HG03457 (cell line): ENCODE measurements at regions not wholly inside any gene's neighbourhood (a gene's known extent, or its start where the extent isn't known, plus 50 kb on each side); places are given as distances from the start of the nearest gene placed in this dataset.
"Not testable (repeated sequence)": the region's sequence is repeated elsewhere in the genome, so short reads cannot be mapped to it uniquely, and the experiment has no call there.

Source experiments
- ATAC-seq: cut with Tn5 transposase; IDR thresholded peaks from one replicate; pipeline ENCODE4 v1.9.1; 2021; ENCODE audit warnings: moderate number of reproducible peaks; ENCODE audit not compliant: unreplicated experiment

DNA sequence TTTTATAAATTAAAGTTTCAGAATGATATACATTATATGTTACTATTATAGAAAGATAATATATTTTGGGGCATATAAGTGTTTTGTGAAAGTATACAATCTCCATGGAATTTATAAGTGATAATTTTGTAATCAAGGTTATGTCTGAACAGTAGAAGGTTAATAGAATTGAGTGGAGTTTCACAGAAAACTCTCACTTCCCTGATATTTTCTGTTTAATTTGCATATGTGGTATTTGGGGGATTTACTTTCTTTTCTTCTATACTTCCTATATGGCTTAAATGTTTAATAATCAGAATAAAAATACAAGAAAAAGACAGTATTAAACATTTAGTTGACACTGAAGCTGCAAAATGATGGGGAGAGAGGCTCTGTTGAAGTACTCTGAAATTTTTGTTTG lies 848.5 kb downstream of the DACH1 start:
- ATAC-seq = no peak

DNA sequence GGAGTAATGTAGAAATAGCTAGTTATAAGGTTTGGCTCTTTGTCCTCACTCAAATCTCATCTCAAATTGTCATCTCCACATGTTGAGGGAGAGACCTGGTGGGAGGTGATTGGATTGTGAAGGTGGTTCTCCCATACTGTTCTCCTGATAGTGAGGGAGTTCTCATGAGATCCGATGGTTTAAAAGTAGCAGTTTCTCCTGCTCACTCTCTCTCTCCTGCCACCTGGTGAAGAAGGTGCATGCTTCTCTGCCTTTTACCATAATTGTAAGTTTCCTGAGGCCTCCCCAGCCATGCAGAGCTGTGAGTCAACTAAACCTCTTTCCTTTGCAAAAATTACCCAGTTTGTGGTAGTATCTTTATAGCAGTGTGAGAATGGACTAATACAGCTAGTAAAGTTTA lies 849.4 kb downstream of the DACH1 start:
- no peak for ATAC-seq

DNA sequence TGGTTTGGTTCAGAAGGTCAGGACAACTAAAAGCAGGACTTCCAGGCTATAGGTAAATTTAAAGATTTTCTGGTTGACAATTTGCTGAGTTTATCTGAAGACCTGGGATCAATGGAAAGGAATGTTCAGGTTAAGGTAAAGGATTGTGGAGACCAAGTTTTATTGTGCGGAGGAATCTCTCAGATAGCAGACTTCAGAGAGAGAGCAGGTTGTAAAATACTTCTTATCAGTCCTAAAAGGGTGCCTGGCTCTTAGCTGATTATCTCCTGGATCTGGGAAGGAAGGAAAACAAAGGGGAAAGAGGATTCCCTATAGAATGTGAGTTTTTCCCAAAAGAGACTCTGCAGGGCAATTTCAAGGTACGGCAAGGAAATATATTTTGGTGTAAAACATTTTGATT lies 851.5 kb downstream of the DACH1 start:
- ATAC-seq = no peak

DNA sequence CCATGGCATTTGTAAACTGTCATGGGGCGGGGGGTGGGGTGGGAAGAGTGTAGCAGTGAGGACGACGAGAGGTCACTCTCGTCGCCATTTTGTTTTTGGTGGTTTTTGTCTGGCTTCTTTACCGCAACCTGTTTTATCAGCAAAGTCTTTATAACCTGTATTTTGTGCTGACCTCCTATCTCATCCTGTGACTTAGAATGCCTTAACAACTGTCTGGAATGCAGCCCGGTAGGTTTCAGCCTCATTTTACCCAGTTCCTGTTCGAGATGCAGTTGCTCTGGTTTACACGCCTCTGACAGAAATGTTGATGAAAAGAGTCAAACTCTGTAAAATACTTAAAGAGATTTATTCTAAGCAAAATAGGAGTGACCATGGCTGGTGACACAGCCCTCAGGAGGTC lies 852.0 kb downstream of the DACH1 start:
- no peak for ATAC-seq

DNA sequence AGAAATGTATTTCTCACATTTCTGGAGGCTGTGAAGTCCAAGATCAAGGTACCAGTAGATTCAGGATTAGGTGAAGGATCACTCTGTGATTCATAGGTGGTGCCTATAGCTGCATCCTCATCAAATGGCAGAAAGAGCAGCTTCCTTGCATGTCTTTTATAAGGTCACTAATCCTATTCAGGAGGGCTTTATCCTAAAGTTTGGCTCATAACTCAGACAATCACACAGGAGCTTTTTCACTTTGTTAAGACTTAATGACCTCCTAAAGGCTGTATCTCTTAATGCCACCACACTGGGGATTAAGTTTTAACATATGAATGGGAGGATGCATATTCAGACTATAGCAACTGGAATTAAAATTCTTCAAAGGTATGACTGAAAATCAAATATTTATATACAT lies 861.1 kb downstream of the DACH1 start:
- ATAC-seq = no peak

DNA sequence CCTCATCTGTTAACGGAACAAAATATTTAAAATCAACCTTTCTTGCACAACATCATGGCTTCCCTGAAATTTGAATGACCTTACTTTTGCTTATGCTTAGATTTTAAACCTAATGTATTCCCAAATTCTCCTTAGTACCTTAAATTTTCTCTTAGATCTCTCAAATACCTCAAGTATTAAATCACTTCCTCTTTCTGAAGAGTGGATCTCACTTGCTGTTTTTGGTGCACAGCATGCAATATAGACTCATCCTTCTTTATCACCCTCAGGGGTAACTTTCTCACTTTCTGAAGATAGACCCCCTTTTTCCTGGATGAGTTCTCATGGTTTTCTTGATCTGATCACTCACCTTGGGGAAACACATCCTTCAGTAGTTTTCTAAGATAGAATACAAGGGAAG lies 871.7 kb downstream of the DACH1 start:
- ATAC-seq = no peak

DNA sequence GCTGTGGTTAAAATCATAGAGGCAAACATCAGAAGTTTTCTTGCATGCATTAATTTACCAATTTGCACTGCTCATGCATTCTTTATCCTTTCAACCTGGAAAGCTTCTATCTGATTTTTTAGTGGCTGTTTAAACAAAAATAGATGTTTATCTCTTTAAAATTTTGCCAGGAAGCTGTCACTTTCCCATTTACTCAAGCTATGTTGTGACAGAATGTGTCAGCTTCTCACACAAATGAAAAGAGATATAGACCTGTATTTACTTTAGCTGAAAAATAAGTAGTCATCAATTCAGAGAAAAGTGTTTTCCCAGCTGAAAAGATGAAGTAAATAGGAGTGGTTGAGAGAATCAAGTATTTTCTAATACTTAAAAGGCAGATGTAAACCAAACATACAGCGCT lies 872.8 kb downstream of the DACH1 start:
- ATAC-seq = no peak

DNA sequence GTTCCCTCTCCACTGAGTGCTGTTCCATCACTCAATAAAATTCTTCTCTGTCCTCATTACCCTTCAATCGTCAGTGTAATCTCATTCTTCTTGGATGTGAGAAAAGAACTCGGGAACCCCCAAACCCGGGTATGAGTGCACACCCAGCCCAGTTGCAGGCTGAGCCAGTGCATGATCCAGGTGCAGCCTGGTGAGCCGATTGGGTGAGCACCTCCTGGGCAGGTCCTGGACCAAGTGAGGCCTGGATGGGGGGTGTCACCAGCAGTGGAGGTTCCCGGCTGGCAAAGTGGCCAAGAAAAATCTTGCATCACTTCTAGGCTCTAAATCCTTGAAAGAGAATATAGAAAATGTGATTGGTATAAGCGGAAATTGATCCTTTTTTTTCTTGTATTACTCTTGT lies 878.8 kb upstream of the KLHL1 start:
- no peak for ATAC-seq

DNA sequence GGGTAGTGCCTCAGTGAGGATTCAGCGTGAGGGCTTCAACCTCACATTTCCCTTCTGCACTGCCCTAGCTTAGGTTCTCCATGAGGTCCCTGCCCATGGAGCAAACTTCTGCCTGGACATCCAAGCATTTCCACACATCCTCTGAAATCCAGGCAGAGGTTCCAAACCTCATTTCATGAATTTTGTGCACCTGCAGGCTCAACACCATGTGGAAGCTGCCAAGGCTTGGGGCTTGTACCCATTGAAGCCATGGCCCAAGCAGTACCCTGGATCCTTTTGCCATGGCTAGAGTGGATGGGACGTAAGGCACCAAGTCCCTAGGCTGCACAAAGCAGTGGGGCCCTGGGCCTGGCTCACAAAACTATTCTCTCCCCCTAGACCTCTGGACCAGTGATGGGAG lies 877.1 kb upstream of the KLHL1 start:
- ATAC-seq = no peak

DNA sequence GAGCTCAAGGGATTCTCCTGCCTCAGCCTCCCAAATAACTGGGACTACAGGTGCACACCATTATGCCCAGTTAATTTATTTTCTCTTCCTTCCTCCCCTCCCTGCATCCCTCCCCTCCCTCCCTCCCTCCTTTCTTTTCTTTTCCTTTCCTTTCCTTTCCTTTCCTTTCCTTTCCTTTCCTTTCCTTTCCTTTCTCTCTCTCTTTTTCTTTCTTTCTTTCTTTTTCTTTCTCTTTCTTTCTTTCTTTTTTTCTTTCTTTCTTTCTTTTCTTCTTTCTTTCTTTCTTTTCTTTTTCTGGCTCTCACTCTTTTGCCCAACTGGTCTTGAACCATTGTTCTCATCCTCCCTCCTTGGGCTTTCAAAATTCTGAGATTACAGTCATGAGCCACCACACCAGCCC lies 873.0 kb upstream of the KLHL1 start:
- not testable (repeated sequence) for ATAC-seq

DNA sequence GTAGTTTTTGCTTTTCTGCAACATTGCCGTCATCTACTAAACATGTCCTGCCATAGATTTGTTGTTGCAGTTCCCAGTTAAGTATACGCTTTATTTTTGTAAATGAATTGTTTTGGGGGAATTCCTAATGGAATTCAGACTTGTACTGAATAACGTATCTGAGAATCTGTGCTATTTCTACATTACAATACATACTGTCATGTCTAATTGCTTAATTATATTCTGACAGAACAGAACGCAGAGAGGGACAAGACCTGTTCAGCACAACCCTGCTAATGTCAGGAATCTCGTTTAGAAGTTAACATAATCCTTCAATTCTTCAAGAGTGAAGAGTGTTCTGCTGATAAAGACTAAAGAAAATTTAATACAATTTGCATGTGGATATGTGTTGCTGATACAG lies 861.1 kb upstream of the KLHL1 start:
- ATAC-seq = no peak

DNA sequence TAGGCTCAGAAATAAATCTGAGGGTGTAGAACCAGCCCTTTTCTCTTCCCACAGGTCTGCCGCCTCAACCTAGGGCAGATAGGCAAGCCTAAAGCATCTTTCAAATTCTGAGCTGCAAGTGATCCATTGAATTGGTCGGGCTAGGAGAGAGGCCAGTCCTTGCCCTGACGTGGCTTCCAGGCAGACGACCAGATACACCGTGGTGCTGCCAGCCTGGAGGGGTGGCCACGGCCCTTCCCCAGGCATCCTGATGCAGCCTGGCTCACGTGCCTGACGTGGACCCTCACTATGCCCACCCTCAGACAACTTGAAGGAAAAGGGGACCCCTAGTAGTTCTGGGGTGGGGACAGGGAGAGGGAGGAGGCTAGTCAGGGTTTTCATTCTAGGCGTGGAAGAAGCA lies 859.3 kb upstream of the KLHL1 start:
- ATAC-seq = no peak

DNA sequence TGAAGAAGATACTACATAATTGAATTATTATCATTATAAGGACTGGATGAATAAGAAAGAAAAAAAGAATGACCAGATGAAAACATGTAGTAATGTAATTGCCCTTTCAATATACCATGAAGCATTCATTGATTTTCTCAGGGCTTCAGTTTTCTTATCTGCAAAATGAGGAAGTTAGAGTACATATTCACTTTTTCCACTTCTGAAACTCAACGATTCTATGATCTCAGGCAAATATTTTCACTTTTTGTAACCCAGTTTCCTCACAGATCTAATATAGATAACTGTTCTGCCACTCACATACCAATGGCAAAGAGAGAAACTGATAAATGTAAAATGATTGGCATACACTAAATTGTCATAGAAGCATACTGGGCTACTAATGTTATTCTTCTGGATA lies 856.6 kb upstream of the KLHL1 start:
- no peak for ATAC-seq

DNA sequence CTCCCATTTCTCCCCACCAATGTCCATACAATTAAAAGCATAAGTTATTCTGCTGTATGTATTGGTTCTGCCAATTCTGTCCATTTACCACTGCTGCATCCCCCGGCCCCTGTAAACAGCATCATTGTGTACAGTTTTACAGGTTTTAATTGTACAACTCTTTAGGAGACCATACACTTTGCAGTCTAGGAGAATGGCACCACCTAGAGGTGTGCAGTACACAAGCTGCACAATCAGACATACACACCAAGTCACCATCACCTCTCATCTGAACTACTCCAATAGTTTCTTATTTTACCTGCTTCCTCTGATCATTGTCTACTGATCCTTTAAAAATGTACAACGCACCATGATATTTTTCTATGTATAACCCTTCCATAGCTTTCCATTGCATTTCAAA lies 855.9 kb upstream of the KLHL1 start:
- no peak for ATAC-seq

DNA sequence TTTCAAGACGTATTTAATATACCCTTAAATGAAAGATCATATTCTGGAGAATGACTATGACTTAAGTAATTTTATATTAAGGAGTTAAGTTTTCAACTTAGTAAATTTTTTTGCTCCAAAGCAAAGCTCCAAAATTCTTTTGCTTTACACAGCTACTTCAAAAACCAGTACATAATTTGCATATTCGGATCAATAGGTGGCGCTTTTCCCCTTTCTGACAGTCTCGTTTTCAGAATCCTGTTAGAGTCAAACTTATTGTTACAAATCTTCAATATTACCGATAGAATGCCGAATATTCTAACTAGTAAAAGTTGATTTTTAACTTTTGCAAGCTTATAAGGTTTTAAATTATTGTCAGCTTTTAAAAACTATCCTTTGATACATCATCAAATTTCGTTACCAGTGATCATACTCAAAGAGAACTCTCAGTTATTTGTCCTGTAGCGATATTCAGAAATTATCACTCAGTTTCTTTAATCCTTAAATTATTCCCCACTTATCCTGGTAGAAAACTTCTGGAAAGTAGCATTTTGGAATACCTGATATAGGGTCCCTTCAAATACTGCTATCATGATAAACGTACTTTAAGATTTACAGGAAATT lies 852.7 kb upstream of the KLHL1 start:
- no peak for ATAC-seq

DNA sequence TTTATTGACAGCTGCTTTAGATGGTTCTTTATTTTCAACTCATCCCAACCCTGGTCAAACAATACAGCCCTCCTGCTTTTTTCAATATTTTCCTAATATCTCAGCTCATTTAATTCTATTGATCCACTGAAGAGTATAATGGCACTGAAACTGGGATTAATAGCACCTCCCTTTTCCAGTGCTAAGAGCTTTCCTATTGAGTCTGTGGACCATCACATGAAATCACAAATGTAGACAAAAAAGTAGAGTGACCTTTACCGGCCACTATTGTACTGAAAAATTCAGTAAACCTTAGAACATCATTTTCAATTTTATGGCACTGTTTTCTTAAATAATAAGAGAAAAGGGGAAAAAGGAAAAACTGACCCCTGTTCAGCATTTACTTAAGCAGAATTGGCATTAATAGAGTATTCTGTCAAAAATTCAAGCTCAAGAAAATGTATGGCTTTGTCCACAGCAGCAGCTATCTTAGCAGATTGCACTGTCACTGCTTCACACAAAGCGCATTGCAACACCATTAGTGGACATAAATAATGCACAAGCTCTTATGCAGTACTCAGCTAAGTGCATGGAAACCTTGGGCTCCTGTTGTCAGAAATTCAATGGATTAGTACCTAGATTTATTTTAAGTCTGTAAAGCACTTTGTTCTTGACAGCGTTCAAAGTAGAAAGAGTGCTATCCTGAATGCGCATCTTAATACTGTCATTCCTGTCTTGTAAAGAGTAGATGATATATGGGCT lies 851.0 kb upstream of the KLHL1 start:
- no peak for ATAC-seq

DNA sequence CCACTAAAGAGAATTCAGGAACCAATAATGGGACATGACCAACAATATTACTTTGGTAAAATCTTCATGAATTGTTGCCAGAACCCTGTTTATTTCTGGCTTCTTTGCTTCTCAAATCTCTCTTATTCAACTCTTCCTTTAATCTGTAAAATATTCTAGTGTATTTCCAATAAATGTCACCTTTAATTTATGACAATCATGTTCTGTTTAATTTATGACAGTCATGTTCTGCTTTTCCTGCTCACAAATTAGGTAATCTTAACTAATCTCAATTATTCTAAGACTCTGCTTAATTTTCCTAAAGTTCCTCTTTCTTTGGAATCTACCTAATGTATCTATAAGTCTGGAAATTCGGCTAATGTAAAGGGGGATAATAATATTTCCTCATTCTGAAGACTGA lies 847.6 kb upstream of the KLHL1 start:
- ATAC-seq = no peak

DNA sequence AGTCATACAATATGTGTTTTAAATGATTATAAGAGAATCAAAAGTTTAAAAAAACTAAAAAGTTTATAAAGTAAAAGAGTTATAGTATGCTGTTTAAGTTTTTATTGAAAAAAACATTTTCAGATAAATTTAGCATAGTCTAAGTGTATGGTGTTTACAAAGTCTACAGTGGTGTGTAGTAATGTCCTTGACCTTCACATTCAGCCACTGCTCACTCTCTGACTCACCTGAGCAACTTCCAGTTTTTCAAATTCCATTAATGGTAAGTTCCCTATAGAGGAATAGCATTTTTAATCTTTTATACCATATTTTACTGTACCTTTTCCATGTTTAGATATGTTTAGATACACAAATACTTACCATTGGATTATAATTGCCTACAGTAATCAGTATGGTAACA lies 842.4 kb upstream of the KLHL1 start:
- no peak for ATAC-seq

DNA sequence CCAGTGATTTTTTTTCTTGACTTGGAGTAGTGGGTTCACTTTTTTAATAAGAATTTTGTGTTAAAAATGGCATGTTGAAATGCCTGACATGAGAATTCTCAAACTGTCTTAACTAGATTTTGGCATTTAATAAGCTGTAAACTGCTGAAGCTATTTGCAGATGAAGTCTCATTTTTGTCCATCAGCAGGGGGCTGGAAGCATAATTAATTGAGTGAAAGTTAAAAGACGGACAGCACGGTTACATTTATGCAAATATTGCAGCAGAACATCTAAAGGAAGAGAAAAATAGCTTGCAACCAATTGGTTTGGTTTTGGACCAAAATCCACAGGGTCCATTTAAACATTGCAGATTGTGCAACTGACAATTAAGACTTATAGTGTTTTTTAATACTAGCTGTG lies 837.3 kb upstream of the KLHL1 start:
- no peak for ATAC-seq

DNA sequence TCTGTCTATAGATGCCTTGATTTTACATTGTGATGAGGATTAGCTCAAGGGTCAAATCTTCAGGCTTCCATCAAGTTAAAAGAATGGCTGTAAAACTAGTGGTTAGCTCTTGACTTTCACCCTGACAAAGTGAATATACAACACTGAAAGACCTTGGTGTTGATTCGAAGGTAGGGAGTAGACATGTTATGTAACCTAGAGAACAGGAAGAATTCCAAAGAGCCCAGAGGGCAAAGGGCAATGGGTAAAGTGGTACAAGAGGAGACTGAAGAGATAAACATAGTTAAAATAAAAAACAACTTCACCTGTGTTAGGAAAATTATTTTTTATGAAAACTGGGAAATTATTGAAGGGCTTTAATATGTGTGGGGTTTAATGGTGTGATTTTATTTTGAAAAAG lies 833.2 kb upstream of the KLHL1 start:
- no peak for ATAC-seq

DNA sequence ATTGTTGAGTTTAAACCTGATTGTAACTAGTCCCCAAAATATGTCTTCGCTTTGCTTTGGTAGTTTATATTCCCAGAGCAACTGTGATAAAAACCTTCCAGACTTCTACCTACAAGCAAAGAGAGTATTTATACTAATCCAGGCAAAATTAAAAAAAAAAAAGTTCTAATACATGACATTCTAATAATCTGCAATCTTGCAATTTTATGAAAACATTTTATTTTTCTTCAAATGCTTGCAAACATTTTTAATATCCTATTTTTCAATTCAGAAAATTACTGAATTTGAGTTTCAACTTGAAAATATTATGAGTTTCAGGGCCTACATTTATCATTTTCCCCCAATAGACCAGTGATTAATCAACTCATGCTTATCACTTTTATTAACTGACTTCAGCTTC lies 830.2 kb upstream of the KLHL1 start:
- no peak for ATAC-seq

DNA sequence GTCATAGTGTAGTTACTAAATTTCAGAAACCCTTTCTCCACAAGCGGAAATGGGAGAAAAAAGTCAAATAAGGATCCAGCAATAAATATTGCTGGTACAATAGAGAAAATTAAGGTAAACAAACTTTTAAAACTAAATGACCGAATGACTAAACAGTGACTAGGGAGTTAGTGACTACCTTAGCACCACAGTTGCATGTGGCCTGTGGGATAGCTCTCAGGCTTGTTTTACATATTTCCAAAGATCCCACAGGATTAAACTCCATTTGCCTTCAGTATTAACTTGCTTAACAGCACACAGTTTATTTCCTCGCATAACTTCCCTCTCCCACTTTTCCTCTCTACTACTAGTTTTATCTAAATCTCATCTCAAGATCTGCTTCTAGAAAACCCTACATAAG lies 824.3 kb upstream of the KLHL1 start:
- no peak for ATAC-seq
